ENCODE measurements at regions not wholly inside any gene's neighbourhood (a gene's known extent, or its start where the extent isn't known, plus 50 kb on each side); places are given as distances from the start of the nearest gene placed in this dataset.

DNA sequence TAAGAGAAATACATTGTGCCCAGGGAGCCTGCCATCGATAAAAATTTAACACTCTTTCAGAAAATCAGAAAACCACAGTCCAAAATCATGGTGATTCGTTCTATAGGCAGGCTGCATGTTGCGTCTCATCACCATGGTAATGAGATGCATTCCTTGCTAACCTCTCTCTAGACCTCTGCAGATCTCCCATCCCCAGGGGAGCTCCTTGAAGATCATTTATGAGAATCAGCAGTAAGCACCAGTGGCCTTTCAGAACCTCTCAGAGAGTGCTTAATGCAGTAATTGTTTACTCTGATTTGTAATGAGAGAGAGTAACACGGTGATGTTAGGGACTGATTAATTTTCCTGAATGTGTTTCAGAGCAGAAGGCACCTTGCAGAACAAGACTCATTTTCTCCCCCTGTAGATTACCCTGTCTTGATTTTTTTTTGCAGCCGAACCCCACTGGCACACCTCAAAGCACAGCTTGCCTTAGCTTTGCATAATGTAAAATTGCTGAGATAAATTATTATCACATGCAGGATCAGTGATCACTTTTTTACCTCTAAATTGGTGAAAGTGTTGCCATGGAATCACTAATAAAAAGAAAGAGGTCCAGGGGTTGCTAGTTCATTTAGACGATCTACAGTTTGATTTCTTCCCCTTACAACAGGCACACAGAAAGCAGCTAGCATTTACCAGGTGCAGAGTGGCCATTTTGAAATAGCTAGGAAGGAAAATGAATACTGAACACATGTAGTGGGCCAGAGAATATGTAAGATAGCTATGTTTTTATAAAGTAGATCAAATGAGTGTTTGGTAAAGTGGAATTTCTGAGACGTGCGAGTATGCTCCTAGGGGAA, 98.9 kb upstream of the CHL1 start:
- TF ChIP-seq CTCF (IDR thresholded peaks at IDR 0.05) (no peak), ZFX (IDR thresholded peaks at IDR 0.05; ENCODE audit: borderline replicate concordance) (no peak)
